Renal cortex interstitium (tissue), 11 donors: ENCODE measurements at regions not wholly inside any gene's neighbourhood (a gene's known extent, or its start where the extent isn't known, plus 50 kb on each side); places are given as distances from the start of the nearest gene placed in this dataset.

Experiments used
- DNase-seq, 11 donors: peaks; one replicate each; pipeline ENCODE4 v3.0.0-alpha.2; 2013; ENCODE audit warnings: low read depth in 9 of 11, low spot score in 4 of 11; ENCODE audit errors: extremely low read depth in 1 of 11

- DNase-seq, result no peak
Measured at GRCh38 chr7:70846208-70846607, 285.7 kb upstream of the GALNT17 start.

GRCh38 chr7:70849580-70850235, 282.2 kb upstream of the GALNT17 start:
- DNase-seq, result no peak

- DNase-seq, result no peak
Measured at GRCh38 chr7:70855373-70855772, 276.6 kb upstream of the GALNT17 start.

- peak; percentile 29 to 76 (median 59) for DNase-seq
Measured at GRCh38 chr7:70856901-70857630, 274.9 kb upstream of the GALNT17 start.

- DNase-seq, result no peak
Measured at GRCh38 chr7:70857793-70858545, 274.0 kb upstream of the GALNT17 start.

GRCh38 chr7:70867513-70867912, 264.4 kb upstream of the GALNT17 start:
- DNase-seq, result no peak

- DNase-seq, result no peak
Measured at GRCh38 chr7:70870349-70870748, 261.6 kb upstream of the GALNT17 start.

- DNase-seq, result no peak
Measured at GRCh38 chr7:70872188-70872587, 259.8 kb upstream of the GALNT17 start.

- DNase-seq, result no peak
Measured at GRCh38 chr7:70881167-70881847, 250.6 kb upstream of the GALNT17 start.

- DNase-seq, result no peak
Measured at GRCh38 chr7:70883750-70884439, 248.0 kb upstream of the GALNT17 start.

GRCh38 chr7:70884440-70884764, 247.5 kb upstream of the GALNT17 start:
- DNase-seq, result no peak

GRCh38 chr7:70884809-70885208, 247.1 kb upstream of the GALNT17 start:
- no peak for DNase-seq

GRCh38 chr7:70886547-70886946, 245.4 kb upstream of the GALNT17 start:
- no peak for DNase-seq

- no peak for DNase-seq
Measured at GRCh38 chr7:70887186-70887585, 244.8 kb upstream of the GALNT17 start.

GRCh38 chr7:70890147-70890969, 241.6 kb upstream of the GALNT17 start:
- no peak for DNase-seq

- no peak for DNase-seq
Measured at GRCh38 chr7:70893422-70893821, 238.5 kb upstream of the GALNT17 start.

- DNase-seq, result peak in 1 of 11 donors; percentile 12
Measured at GRCh38 chr7:70893971-70894715, 237.8 kb upstream of the GALNT17 start.

- no peak for DNase-seq
Measured at GRCh38 chr7:70894799-70895198, 237.1 kb upstream of the GALNT17 start.
